GM19328 (cell line): ENCODE measurements at regions not wholly inside any gene's neighbourhood (a gene's known extent, or its start where the extent isn't known, plus 50 kb on each side); places are given as distances from the start of the nearest gene placed in this dataset.
"Not testable (repeated sequence)": the region's sequence is repeated elsewhere in the genome, so short reads cannot be mapped to it uniquely, and the experiment has no call there.

Experiments
- ATAC-seq: cut with Tn5 transposase; IDR thresholded peaks from one replicate; pipeline ENCODE4 v1.9.1; 2021; ENCODE audit warnings: mild to moderate bottlenecking, moderate library complexity; ENCODE audit not compliant: unreplicated experiment

- no peak for ATAC-seq
Measured at GRCh38 chr2:71962350-71962749, 185.3 kb downstream of the CYP26B1 start.

- ATAC-seq, result no peak
Measured at GRCh38 chr2:71961289-71962027, 186.2 kb downstream of the CYP26B1 start.

GRCh38 chr2:71959494-71959893, 188.2 kb downstream of the CYP26B1 start:
- ATAC-seq, result no peak

- ATAC-seq, result not testable (repeated sequence)
Measured at GRCh38 chr2:71958426-71958825, 189.2 kb downstream of the CYP26B1 start.

- no peak for ATAC-seq
Measured at GRCh38 chr2:71952572-71953188, 195.0 kb downstream of the CYP26B1 start.

GRCh38 chr2:71951718-71952404, 195.8 kb downstream of the CYP26B1 start:
- no peak for ATAC-seq

GRCh38 chr2:71951083-71951468, 196.6 kb downstream of the CYP26B1 start:
- ATAC-seq, result no peak

GRCh38 chr2:71950256-71951082, 197.2 kb downstream of the CYP26B1 start:
- no peak for ATAC-seq

GRCh38 chr2:71949537-71949798, 198.2 kb downstream of the CYP26B1 start:
- no peak for ATAC-seq

- ATAC-seq, result no peak
Measured at GRCh38 chr2:71948781-71949536, 198.7 kb downstream of the CYP26B1 start.

GRCh38 chr2:71947809-71948208, 199.9 kb downstream of the CYP26B1 start:
- no peak for ATAC-seq

- no peak for ATAC-seq
Measured at GRCh38 chr2:71945603-71945959, 202.1 kb downstream of the CYP26B1 start.

- ATAC-seq, result no peak
Measured at GRCh38 chr2:71944806-71945602, 202.7 kb downstream of the CYP26B1 start.

- no peak for ATAC-seq
Measured at GRCh38 chr2:71944183-71944550, 203.5 kb downstream of the CYP26B1 start.

GRCh38 chr2:71943238-71944182, 204.2 kb downstream of the CYP26B1 start:
- no peak for ATAC-seq

- no peak for ATAC-seq
Measured at GRCh38 chr2:71941726-71942525, 205.7 kb downstream of the CYP26B1 start.

- no peak for ATAC-seq
Measured at GRCh38 chr2:71940695-71941094, 207.0 kb downstream of the CYP26B1 start.
